ENCODE measurements at regions not wholly inside any gene's neighbourhood (a gene's known extent, or its start where the extent isn't known, plus 50 kb on each side); places are given as distances from the start of the nearest gene placed in this dataset.

DNA sequence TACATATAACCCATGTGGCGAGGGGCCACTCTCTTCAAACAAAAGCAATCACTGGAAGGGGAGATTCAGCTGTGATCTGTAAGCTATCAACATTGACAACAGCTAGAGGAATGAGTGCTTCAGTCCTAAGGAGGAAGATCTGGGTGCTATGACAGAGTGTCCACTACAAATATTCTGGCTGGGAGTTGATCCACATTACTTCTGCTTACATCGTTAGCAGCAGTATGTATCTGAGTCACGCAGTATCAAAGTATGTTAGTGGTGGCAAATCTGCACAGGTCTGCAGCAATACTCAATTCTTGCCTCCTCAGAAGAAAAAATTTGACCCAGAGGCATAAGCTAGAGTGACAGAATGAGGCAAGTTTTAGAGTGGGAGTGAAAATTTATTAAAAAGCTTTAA is 267.0 kb downstream of the PTH2R start:
- no peak for TF ChIP-seq REST (IDR thresholded peaks at IDR 0.05; ENCODE audit: insufficient read depth in 1 of 2, low read depth in 2 of 2, low read length in 2 of 2)
- no peak for TF ChIP-seq SIN3A (IDR thresholded peaks at IDR 0.05; ENCODE audit: borderline replicate concordance, insufficient read depth, low read length)
- no peak for TF ChIP-seq POLR2AphosphoS5 (IDR thresholded peaks at IDR 0.05; ENCODE audit: low read depth, low read length)
- TF ChIP-seq FOXP2 (optimal IDR thresholded peaks at IDR 0.05; ENCODE audit: borderline replicate concordance, extremely low read depth, extremely low read length, insufficient read depth), result no peak
- no peak for TF ChIP-seq TAF1 (IDR thresholded peaks at IDR 0.05; ENCODE audit: borderline replicate concordance, insufficient read depth, low read length)

Data from PFSK-1 (cell line).